ENCODE measurements at regions not wholly inside any gene's neighbourhood (a gene's known extent, or its start where the extent isn't known, plus 50 kb on each side); places are given as distances from the start of the nearest gene placed in this dataset.
"Not testable (repeated sequence)": the region's sequence is repeated elsewhere in the genome, so short reads cannot be mapped to it uniquely, and the experiment has no call there.

DNA sequence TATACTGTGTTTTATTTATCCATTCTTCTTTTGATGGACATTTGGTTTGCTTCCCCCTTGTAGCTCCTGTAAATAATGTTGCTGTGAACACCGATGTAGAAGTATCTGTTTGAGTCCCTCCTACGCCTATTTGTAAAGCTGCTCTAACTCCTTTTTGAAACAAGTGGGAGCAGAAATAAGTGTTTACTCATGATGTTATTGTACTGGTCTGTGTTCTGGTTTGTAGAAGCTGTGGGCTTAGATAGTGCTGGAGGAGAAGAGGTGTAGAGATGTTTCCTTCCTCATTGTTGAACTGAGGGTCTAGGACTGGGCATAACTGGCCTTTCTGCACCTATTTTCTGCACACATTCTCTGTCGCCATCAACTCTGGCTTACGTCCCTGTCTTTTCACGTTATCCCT lies 78.8 kb upstream of the AGTPBP1 start:
- not testable (repeated sequence) for H3K18ac ChIP-seq (ENCODE audit: low read depth in 1 of 2, low read length in 2 of 2); H2BK120ac ChIP-seq (ENCODE audit: low read depth, low read length); H4K8ac ChIP-seq (ENCODE audit: low read length); H3K79me1 ChIP-seq (replicated peaks; ENCODE audit: low read length, poor library complexity, severe bottlenecking); H3K9ac ChIP-seq (ENCODE audit: low read length); H3K9me3 ChIP-seq (ENCODE audit: control insufficient read depth, low read length); H2BK12ac ChIP-seq (ENCODE audit: low read length in 2 of 2); H3K23ac ChIP-seq (ENCODE audit: low read length in 2 of 2); H3K4ac ChIP-seq (ENCODE audit: low read depth in 1 of 2, low read length in 2 of 2); H3K4me2 ChIP-seq (ENCODE audit: low read length, poor library complexity, severe bottlenecking); H3K27me3 ChIP-seq (ENCODE audit: control insufficient read depth in 1 of 2, insufficient read depth in 1 of 2, low read length in 2 of 2); H2BK15ac ChIP-seq (ENCODE audit: low read depth, poor library complexity, severe bottlenecking); H3K27ac ChIP-seq (ENCODE audit: low read length, poor library complexity, severe bottlenecking); DNase-seq; H3K4me3 ChIP-seq (ENCODE audit: insufficient read depth in 1 of 2, low read depth in 1 of 2, low read length in 2 of 2); H4K91ac ChIP-seq (ENCODE audit: low read length); H3K14ac ChIP-seq (ENCODE audit: low read length in 2 of 2); H2AK5ac ChIP-seq (ENCODE audit: low read length, severe bottlenecking); H2AFZ ChIP-seq (ENCODE audit: low read depth, low read length); H3K4me1 ChIP-seq (ENCODE audit: control insufficient read depth, insufficient read depth, low read depth, low read length); H2BK5ac ChIP-seq (ENCODE audit: low read depth, low read length, poor library complexity, severe bottlenecking); H3K36me3 ChIP-seq (ENCODE audit: control insufficient read depth in 1 of 2, insufficient read depth in 2 of 2, low read depth in 1 of 2, low read length in 2 of 2)
- WGBS: 100% methylated on average over 3 of the region's 5 CpGs

- not testable (repeated sequence) for H3K36me3 ChIP-seq (ENCODE audit: control insufficient read depth in 1 of 2, insufficient read depth in 2 of 2, low read depth in 1 of 2, low read length in 2 of 2); H4K8ac ChIP-seq (ENCODE audit: low read length); H3K4ac ChIP-seq (ENCODE audit: low read depth in 1 of 2, low read length in 2 of 2); H2BK5ac ChIP-seq (ENCODE audit: low read depth, low read length, poor library complexity, severe bottlenecking); H2BK15ac ChIP-seq (ENCODE audit: low read depth, poor library complexity, severe bottlenecking); H2AK5ac ChIP-seq (ENCODE audit: low read length, severe bottlenecking); H3K9ac ChIP-seq (ENCODE audit: low read length); H3K27ac ChIP-seq (ENCODE audit: low read length, poor library complexity, severe bottlenecking); H3K18ac ChIP-seq (ENCODE audit: low read depth in 1 of 2, low read length in 2 of 2); H3K79me1 ChIP-seq (replicated peaks; ENCODE audit: low read length, poor library complexity, severe bottlenecking); H2AFZ ChIP-seq (ENCODE audit: low read depth, low read length); H3K4me3 ChIP-seq (ENCODE audit: insufficient read depth in 1 of 2, low read depth in 1 of 2, low read length in 2 of 2); H3K4me2 ChIP-seq (ENCODE audit: low read length, poor library complexity, severe bottlenecking); H3K9me3 ChIP-seq (ENCODE audit: control insufficient read depth, low read length); H3K27me3 ChIP-seq (ENCODE audit: control insufficient read depth in 1 of 2, insufficient read depth in 1 of 2, low read length in 2 of 2); H2BK12ac ChIP-seq (ENCODE audit: low read length in 2 of 2); H2BK120ac ChIP-seq (ENCODE audit: low read depth, low read length); H3K14ac ChIP-seq (ENCODE audit: low read length in 2 of 2); H4K91ac ChIP-seq (ENCODE audit: low read length); H3K4me1 ChIP-seq (ENCODE audit: control insufficient read depth, insufficient read depth, low read depth, low read length); H3K23ac ChIP-seq (ENCODE audit: low read length in 2 of 2)
- DNase-seq: peak; percentile 49
- WGBS: no CpG with 5 or more reads among the region's 1 CpG
Observed at GRCh38 chr9:85824949-85825348, 83.2 kb upstream of the AGTPBP1 start.

DNA sequence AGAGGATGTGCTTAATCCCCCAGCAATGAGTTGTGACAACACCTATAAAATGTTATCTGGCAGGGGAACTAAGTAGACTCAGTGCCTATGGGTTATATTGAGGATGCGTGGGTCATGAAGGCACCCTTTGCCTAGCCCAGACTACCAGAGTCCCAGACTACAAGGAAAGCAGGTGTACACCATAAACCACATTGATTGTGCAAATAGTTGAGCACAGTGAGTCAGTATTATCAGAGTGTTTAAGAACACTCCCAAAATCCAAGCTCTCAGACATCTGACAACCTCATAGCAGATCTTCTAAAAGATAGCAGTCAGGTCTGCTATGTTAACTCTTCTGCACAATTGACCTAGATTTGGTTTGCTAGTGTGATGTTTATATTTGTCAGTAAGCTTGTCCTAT lies 92.8 kb upstream of the AGTPBP1 start:
- not testable (repeated sequence) for H3K4me3 ChIP-seq (ENCODE audit: insufficient read depth in 1 of 2, low read depth in 1 of 2, low read length in 2 of 2); DNase-seq; H3K18ac ChIP-seq (ENCODE audit: low read depth in 1 of 2, low read length in 2 of 2); H3K27me3 ChIP-seq (ENCODE audit: control insufficient read depth in 1 of 2, insufficient read depth in 1 of 2, low read length in 2 of 2); H2AK5ac ChIP-seq (ENCODE audit: low read length, severe bottlenecking); H2AFZ ChIP-seq (ENCODE audit: low read depth, low read length); H2BK5ac ChIP-seq (ENCODE audit: low read depth, low read length, poor library complexity, severe bottlenecking); H2BK12ac ChIP-seq (ENCODE audit: low read length in 2 of 2); H3K4me2 ChIP-seq (ENCODE audit: low read length, poor library complexity, severe bottlenecking); H3K9ac ChIP-seq (ENCODE audit: low read length); H3K36me3 ChIP-seq (ENCODE audit: control insufficient read depth in 1 of 2, insufficient read depth in 2 of 2, low read depth in 1 of 2, low read length in 2 of 2); H3K79me1 ChIP-seq (replicated peaks; ENCODE audit: low read length, poor library complexity, severe bottlenecking); H3K14ac ChIP-seq (ENCODE audit: low read length in 2 of 2); H4K91ac ChIP-seq (ENCODE audit: low read length); H2BK15ac ChIP-seq (ENCODE audit: low read depth, poor library complexity, severe bottlenecking); H3K4ac ChIP-seq (ENCODE audit: low read depth in 1 of 2, low read length in 2 of 2); H4K8ac ChIP-seq (ENCODE audit: low read length); H2BK120ac ChIP-seq (ENCODE audit: low read depth, low read length); H3K27ac ChIP-seq (ENCODE audit: low read length, poor library complexity, severe bottlenecking); H3K23ac ChIP-seq (ENCODE audit: low read length in 2 of 2); H3K9me3 ChIP-seq (ENCODE audit: control insufficient read depth, low read length); H3K4me1 ChIP-seq (ENCODE audit: control insufficient read depth, insufficient read depth, low read depth, low read length)
- no CpG with 5 or more reads among the region's 1 CpG for WGBS

DNA sequence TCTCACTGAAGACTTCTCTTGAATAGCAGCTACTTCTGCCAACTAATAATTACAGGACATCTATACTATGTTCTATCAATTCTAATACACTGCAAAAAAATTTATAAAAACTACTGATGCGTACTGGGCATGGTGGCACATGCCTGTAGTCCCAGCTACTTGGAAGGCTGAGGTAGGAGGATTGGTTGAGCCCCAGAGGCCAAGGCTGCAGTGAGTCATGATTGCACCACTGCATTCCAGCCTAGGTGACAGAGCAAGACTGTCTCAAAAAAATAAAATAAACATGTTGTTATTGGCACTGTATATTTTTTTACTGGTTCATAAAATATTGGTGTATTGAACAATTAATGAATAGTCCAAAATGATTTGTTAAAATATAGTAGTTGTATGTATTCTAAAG lies 97.0 kb upstream of the NAA35 start:
- not testable (repeated sequence) for H3K9ac ChIP-seq (ENCODE audit: low read length); H3K27ac ChIP-seq (ENCODE audit: low read length, poor library complexity, severe bottlenecking); H3K18ac ChIP-seq (ENCODE audit: low read depth in 1 of 2, low read length in 2 of 2); H2BK120ac ChIP-seq (ENCODE audit: low read depth, low read length); H2BK12ac ChIP-seq (ENCODE audit: low read length in 2 of 2); H2AFZ ChIP-seq (ENCODE audit: low read depth, low read length); H3K4me3 ChIP-seq (ENCODE audit: insufficient read depth in 1 of 2, low read depth in 1 of 2, low read length in 2 of 2); H4K91ac ChIP-seq (ENCODE audit: low read length); H4K8ac ChIP-seq (ENCODE audit: low read length); H3K4me2 ChIP-seq (ENCODE audit: low read length, poor library complexity, severe bottlenecking); H3K4me1 ChIP-seq (ENCODE audit: control insufficient read depth, insufficient read depth, low read depth, low read length); H3K9me3 ChIP-seq (ENCODE audit: control insufficient read depth, low read length); H2BK5ac ChIP-seq (ENCODE audit: low read depth, low read length, poor library complexity, severe bottlenecking); H2BK15ac ChIP-seq (ENCODE audit: low read depth, poor library complexity, severe bottlenecking); H3K36me3 ChIP-seq (ENCODE audit: control insufficient read depth in 1 of 2, insufficient read depth in 2 of 2, low read depth in 1 of 2, low read length in 2 of 2); H3K23ac ChIP-seq (ENCODE audit: low read length in 2 of 2); H3K79me1 ChIP-seq (replicated peaks; ENCODE audit: low read length, poor library complexity, severe bottlenecking); H2AK5ac ChIP-seq (ENCODE audit: low read length, severe bottlenecking); H3K14ac ChIP-seq (ENCODE audit: low read length in 2 of 2); H3K27me3 ChIP-seq (ENCODE audit: control insufficient read depth in 1 of 2, insufficient read depth in 1 of 2, low read length in 2 of 2); H3K4ac ChIP-seq (ENCODE audit: low read depth in 1 of 2, low read length in 2 of 2)
- DNase-seq: peak; percentile 7
- WGBS: 100% methylated on average over 1 of the region's 1 CpG

Data from mesenchymal stem cell (in vitro differentiated cells and primary cell).